Neuronal stem cell (in vitro differentiated cells): ENCODE measurements at regions not wholly inside any gene's neighbourhood (a gene's known extent, or its start where the extent isn't known, plus 50 kb on each side); places are given as distances from the start of the nearest gene placed in this dataset.
A peak's percentile ranks its signal among the peaks of the same experiment; 100 is the strongest.

Experiments
- DNase-seq: peaks from one replicate; pipeline ENCODE4 v3.0.0-alpha.2; 2013; ENCODE audit warnings: low spot score
- H2AFZ ChIP-seq: one replicate; pipeline ENCODE4 v1.6.1; 2013; ENCODE audit warnings: mild to moderate bottlenecking, low read length, inconsistent platforms
- H2AK5ac ChIP-seq: 2 replicates; pipeline ENCODE4 v1.6.1; 2013; ENCODE audit warnings: low read depth, mild to moderate bottlenecking, inconsistent platforms, low read length, moderate library complexity, mixed read lengths
- H2BK120ac ChIP-seq: 2 replicates; pipeline ENCODE4 v1.6.1; 2013; ENCODE audit warnings: low read depth, mild to moderate bottlenecking, inconsistent platforms, low read length, moderate library complexity, mixed read lengths
- H2BK12ac ChIP-seq: one replicate; pipeline ENCODE4 v1.6.1; 2013; ENCODE audit warnings: low read length, inconsistent platforms
- H2BK15ac ChIP-seq: 2 replicates; pipeline ENCODE4 v1.6.1; 2013; ENCODE audit warnings: mild to moderate bottlenecking, low read length, inconsistent platforms, mixed read lengths
- H2BK5ac ChIP-seq: one replicate; pipeline ENCODE4 v1.6.1; 2013; ENCODE audit warnings: inconsistent platforms, mild to moderate bottlenecking, low read length, moderate library complexity
- H3K14ac ChIP-seq: one replicate; pipeline ENCODE4 v1.6.1; 2013; ENCODE audit warnings: low read length, inconsistent platforms
- H3K18ac ChIP-seq: 2 replicates; pipeline ENCODE4 v1.6.1; 2013; ENCODE audit warnings: low read length, inconsistent platforms
- H3K23ac ChIP-seq: 2 replicates; pipeline ENCODE4 v1.6.1; 2013; ENCODE audit warnings: low read depth, mild to moderate bottlenecking, mixed read lengths, low read length, inconsistent platforms; ENCODE audit not compliant: poor library complexity
- H3K27ac ChIP-seq: replicated peaks from 3 replicates; pipeline ENCODE4 v1.5.1; 2013; ENCODE audit warnings: low read length, inconsistent platforms
- H3K27me3 ChIP-seq, 3 experiments: 2 replicates each; pipeline ENCODE4 v1.6.1; 2013; ENCODE audit warnings: low read length in 3 of 3, mild to moderate bottlenecking in 2 of 3, inconsistent platforms in 1 of 3, low read depth in 1 of 3, mixed read lengths in 1 of 3, moderate library complexity in 1 of 3; ENCODE audit not compliant: control insufficient read depth in 3 of 3, insufficient read depth in 3 of 3
- H3K36me3 ChIP-seq, 2 donors: replicated peaks in 1 of 2; 2 replicates each; pipeline ENCODE4 v1.6.1; 2013; ENCODE audit warnings: low read length in 2 of 2; ENCODE audit not compliant: control insufficient read depth in 2 of 2, insufficient read depth in 2 of 2
- H3K4ac ChIP-seq: 2 replicates; pipeline ENCODE4 v1.6.1; 2013; ENCODE audit warnings: inconsistent platforms, mild to moderate bottlenecking, low read length, moderate library complexity
- H3K4me1 ChIP-seq, 2 donors: 1 replicate in 1 of 2; 2 replicates in 1 of 2; pipeline ENCODE4 v1.6.1; 2013; ENCODE audit warnings: low read length in 2 of 2, low read depth in 1 of 2; ENCODE audit not compliant: control insufficient read depth in 2 of 2, insufficient read depth in 1 of 2
- H3K4me2 ChIP-seq: one replicate; pipeline ENCODE4 v1.6.1; 2013; ENCODE audit warnings: mild to moderate bottlenecking, low read length, inconsistent platforms; ENCODE audit not compliant: insufficient read depth, poor library complexity, severe bottlenecking
- H3K4me3 ChIP-seq, 2 donors: 2 replicates each; pipeline ENCODE4 v1.5.1; 2013; ENCODE audit warnings: low read length in 2 of 2, mild to moderate bottlenecking in 2 of 2, inconsistent platforms in 1 of 2, moderate library complexity in 1 of 2
- H3K79me1 ChIP-seq: one replicate; pipeline ENCODE4 v1.6.1; 2013; ENCODE audit warnings: low read depth, mild to moderate bottlenecking, inconsistent platforms, low read length, moderate library complexity
- H3K9ac ChIP-seq: one replicate; pipeline ENCODE4 v1.6.1; 2013; ENCODE audit warnings: mild to moderate bottlenecking, low read depth, low read length, inconsistent platforms; ENCODE audit not compliant: poor library complexity
- H3K9me3 ChIP-seq, 2 donors: replicated peaks in 1 of 2; 2 replicates each; pipeline versions ENCODE3 to v1.6.1; 2013; ENCODE audit warnings: low read length in 2 of 2, mild to moderate bottlenecking in 2 of 2, inconsistent platforms in 1 of 2, low read depth in 1 of 2, mixed read lengths in 1 of 2, moderate library complexity in 1 of 2; ENCODE audit not compliant: control insufficient read depth in 2 of 2, insufficient read depth in 1 of 2
- H4K8ac ChIP-seq: one replicate; pipeline ENCODE4 v1.6.1; 2013; ENCODE audit warnings: low read depth, mild to moderate bottlenecking, inconsistent platforms, low read length, moderate library complexity
- H4K91ac ChIP-seq: one replicate; pipeline ENCODE4 v1.6.1; 2013; ENCODE audit warnings: low read length, low read depth, mild to moderate bottlenecking, inconsistent platforms; ENCODE audit not compliant: poor library complexity
- WGBS, 2 donors: extraction: QIAGEN DNeasy Blood & Tissue Kit; methylation state at CpG; one replicate each; pipeline ENCODE4 v1.1.7; 2013; ENCODE audit warnings: missing lambda C conversion rate in 2 of 2, mixed read lengths in 1 of 2; ENCODE audit not compliant: insufficient read length in 2 of 2, insufficient replicate concordance in 1 of 2; ENCODE audit errors: extremely low coverage in 2 of 2; 5-methylcytosine and 5-hydroxymethylcytosine counted together

DNA sequence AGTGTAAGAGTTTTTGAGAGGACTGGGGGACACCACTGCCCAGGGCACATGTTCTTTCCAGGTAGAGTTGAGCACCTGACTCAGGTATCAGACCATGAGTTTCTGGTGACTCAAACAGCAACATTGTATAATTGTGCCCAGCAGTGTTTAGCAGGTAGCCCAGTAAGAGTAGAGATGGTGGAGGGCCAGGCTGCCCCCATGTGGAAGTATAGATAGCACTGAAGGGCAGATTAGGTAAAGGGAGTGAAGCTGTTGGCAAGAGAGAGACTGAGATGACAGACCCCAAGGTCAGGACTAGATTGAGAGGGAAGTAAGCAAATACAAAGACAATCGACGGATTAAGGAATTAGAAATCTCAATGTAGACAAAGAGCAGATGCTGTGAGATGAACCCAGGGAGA is 74.6 kb downstream of the TRIM42 start:
- H3K4me3 ChIP-seq, result no peak overlapping the region
- H3K18ac ChIP-seq, result no peak overlapping the region
- peaks cover 0 to 4% (median 0%) of the 10 kb centered on the region in 3 experiments for H3K27me3 ChIP-seq
- H3K14ac ChIP-seq, result no peak overlapping the region
- no peak overlapping the region for H2AK5ac ChIP-seq
- no peaks in the 10 kb centered on the region for H3K9me3 ChIP-seq
- H4K8ac ChIP-seq, result no peak overlapping the region
- no peak overlapping the region for H2BK15ac ChIP-seq
- no peak overlapping the region for H2BK120ac ChIP-seq
- no peak overlapping the region for H3K9ac ChIP-seq
- no peak overlapping the region for H3K4ac ChIP-seq
- no peaks in the 10 kb centered on the region for H3K36me3 ChIP-seq
- no peak overlapping the region for H2BK5ac ChIP-seq
- no peaks in the 10 kb centered on the region for H3K79me1 ChIP-seq
- no peak overlapping the region for H4K91ac ChIP-seq
- no peak overlapping the region for H3K27ac ChIP-seq
- DNase-seq, result no peak
- no peak overlapping the region for H3K4me2 ChIP-seq
- no CpG with 5 or more reads among the region's 2 CpGs for WGBS, 2 donors
- H3K23ac ChIP-seq, result no peak overlapping the region
- no peak overlapping the region for H2BK12ac ChIP-seq
- no peak overlapping the region for H2AFZ ChIP-seq
- H3K4me1 ChIP-seq, result no peaks in the 10 kb centered on the region

- Histone ChIP-seq H4K8ac (no peak overlapping the region), H3K14ac (no peak overlapping the region), H4K91ac (no peak overlapping the region), H2BK5ac (no peak overlapping the region), H3K4ac (no peak overlapping the region), H3K9me3 (no peaks in the 10 kb centered on the region), H3K9ac (no peak overlapping the region), H2AK5ac (no peak overlapping the region), H2BK12ac (no peak overlapping the region), H3K36me3 (no peaks in the 10 kb centered on the region), H3K79me1 (no peaks in the 10 kb centered on the region), H2BK120ac (no peak overlapping the region), H2BK15ac (no peak overlapping the region), H3K27me3 (peaks cover 0 to 3% (median 0%) of the 10 kb centered on the region in 3 experiments), H2AFZ (no peak overlapping the region), H3K23ac (no peak overlapping the region), H3K4me3 (no peak overlapping the region), H3K18ac (no peak overlapping the region), H3K4me2 (no peak overlapping the region), H3K27ac (no peak overlapping the region), H3K4me1 (no peaks in the 10 kb centered on the region)
- no peak for DNase-seq
- no CpG with 5 or more reads among the region's 4 CpGs for WGBS, 2 donors
These were observed 76.2 kb downstream of the TRIM42 start for GRCh38 chr3:140753865-140754754.

DNA sequence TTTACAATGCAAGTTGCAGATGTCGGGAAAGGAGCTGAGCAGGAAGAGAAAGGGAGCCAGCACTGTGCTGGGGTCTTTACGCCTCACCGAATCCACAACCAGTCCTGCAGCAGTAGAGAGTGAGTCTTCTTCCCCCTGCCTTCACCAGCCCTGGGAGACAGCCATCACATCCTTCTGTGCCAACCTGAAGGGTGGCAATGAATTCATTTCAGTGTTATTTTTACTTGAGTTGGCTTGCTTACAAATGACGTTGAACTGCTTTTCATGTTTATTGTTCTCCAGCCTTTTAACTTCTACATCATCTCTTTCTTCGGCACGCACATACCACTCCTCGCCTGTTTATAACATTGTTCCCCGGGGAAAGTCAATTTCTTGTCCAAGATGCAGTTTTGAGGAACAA is 77.1 kb downstream of the TRIM42 start:
- Histone ChIP-seq H3K4me3 (peak overlapping the region in 1 of 2 donors; percentile 22), H3K4ac (no peak overlapping the region), H3K27me3 (peaks cover 0 to 7% (median 0%) of the 10 kb centered on the region in 3 experiments), H2AK5ac (no peak overlapping the region), H2BK120ac (no peak overlapping the region), H3K79me1 (no peaks in the 10 kb centered on the region), H3K4me2 (no peak overlapping the region), H3K4me1 (no peaks in the 10 kb centered on the region), H3K23ac (no peak overlapping the region), H3K9me3 (no peaks in the 10 kb centered on the region), H2BK5ac (no peak overlapping the region), H3K14ac (no peak overlapping the region), H2BK15ac (no peak overlapping the region), H3K27ac (no peak overlapping the region), H3K9ac (no peak overlapping the region), H3K36me3 (no peaks in the 10 kb centered on the region), H4K8ac (no peak overlapping the region), H2AFZ (no peak overlapping the region), H2BK12ac (no peak overlapping the region), H3K18ac (no peak overlapping the region), H4K91ac (no peak overlapping the region)
- no peak for DNase-seq
- WGBS, 2 donors, result no CpG with 5 or more reads among the region's 8 CpGs

GRCh38 chr3:140756240-140757016 is 78.6 kb downstream of the TRIM42 start:
- H3K14ac ChIP-seq, result no peak overlapping the region
- H2AK5ac ChIP-seq, result no peak overlapping the region
- no peak overlapping the region for H2BK5ac ChIP-seq
- no peak overlapping the region for H2BK120ac ChIP-seq
- no peaks in the 10 kb centered on the region for H3K9me3 ChIP-seq
- H4K91ac ChIP-seq, result no peak overlapping the region
- H3K18ac ChIP-seq, result no peak overlapping the region
- H4K8ac ChIP-seq, result no peak overlapping the region
- H3K9ac ChIP-seq, result no peak overlapping the region
- H2BK12ac ChIP-seq, result no peak overlapping the region
- peaks cover 0 to 7% (median 2%) of the 10 kb centered on the region in 3 experiments for H3K27me3 ChIP-seq
- H2BK15ac ChIP-seq, result no peak overlapping the region
- H3K36me3 ChIP-seq, result no peaks in the 10 kb centered on the region
- peaks cover 0 to 2% of the 10 kb centered on the region in 2 donors for H3K4me1 ChIP-seq
- no peak overlapping the region for H3K27ac ChIP-seq
- H3K4me3 ChIP-seq, result no peak overlapping the region
- no CpG with 5 or more reads among the region's 1 CpG for WGBS, 2 donors
- no peak for DNase-seq
- no peak overlapping the region for H3K4ac ChIP-seq
- H3K23ac ChIP-seq, result no peak overlapping the region
- no peak overlapping the region for H3K4me2 ChIP-seq
- H2AFZ ChIP-seq, result no peak overlapping the region
- H3K79me1 ChIP-seq, result no peaks in the 10 kb centered on the region
